SH-SY5Y (cell line): ENCODE measurements at regions not wholly inside any gene's neighbourhood (a gene's known extent, or its start where the extent isn't known, plus 50 kb on each side); places are given as distances from the start of the nearest gene placed in this dataset.

Experiments
- GATA2 ChIP-seq: IDR thresholded peaks from 2 replicates; pipeline ENCODE4 v1.6.1; 2011; ENCODE audit warnings: mild to moderate bottlenecking, low read depth, low read length
- GATA3 ChIP-seq: IDR thresholded peaks from 2 replicates; pipeline ENCODE4 v1.6.1; 2011; ENCODE audit warnings: low read depth, mild to moderate bottlenecking, low read length, moderate library complexity

GRCh38 chr2:100643467-100643866 lies 80.7 kb downstream of the PDCL3 start:
- no peak for TF ChIP-seq GATA2
- TF ChIP-seq GATA3 = no peak
